AG04449 (cell line): ENCODE measurements at regions not wholly inside any gene's neighbourhood (a gene's known extent, or its start where the extent isn't known, plus 50 kb on each side); places are given as distances from the start of the nearest gene placed in this dataset.

Experiments used
- CTCF ChIA-PET: fragments of 350-600 bp; formaldehyde crosslinking; extraction: SDS; loops from one replicate; lab custom pipeline; 2021; ENCODE audit warnings: antibody characterized with exemption; lab: Yijun Ruan, JAX
- POLR2A ChIA-PET: fragments of 400-600, 350-600 bp; formaldehyde crosslinking; extraction: SDS; loops from one replicate; lab custom pipeline; 2020; ENCODE audit warnings: antibody characterized with exemption, inconsistent platforms; lab: Yijun Ruan, JAX
- DNase-seq: peaks from one replicate; pipeline ENCODE4 v3.0.0-alpha.2; 2010; ENCODE audit warnings: low read depth, low spot score
- H3K4me3 ChIP-seq: 2 replicates; pipeline ENCODE4 v1.5.1; 2011; ENCODE audit warnings: low read depth, mild to moderate bottlenecking, control low read depth, low read length
- CTCF ChIP-seq: IDR thresholded peaks from one replicate; pipeline ENCODE4 v1.5.1; 2011; ENCODE audit warnings: mild to moderate bottlenecking, moderate library complexity, low read length, control low read depth, inconsistent platforms; ENCODE audit not compliant: insufficient read depth; ENCODE audit errors: missing control alignments

GRCh38 chr10:2680821-2681220, 386.5 kb upstream of the PFKP start:
- DNase-seq, result no peak
- TF ChIP-seq CTCF, result no peak
- POLR2A ChIA-PET, result no interaction called here
- CTCF ChIA-PET, result no interaction called here
- H3K4me3 ChIP-seq, result no peak overlapping the region

- ChIA-PET CTCF (no interaction called here), POLR2A (no interaction called here)
- H3K4me3 ChIP-seq, result no peak overlapping the region
- DNase-seq, result no peak
- no peak for TF ChIP-seq CTCF
Measured at GRCh38 chr10:2679646-2680045, 387.7 kb upstream of the PFKP start.

GRCh38 chr10:2676455-2676854, 390.9 kb upstream of the PFKP start:
- H3K4me3 ChIP-seq, result no peak overlapping the region
- CTCF ChIA-PET, result no interaction called here
- TF ChIP-seq CTCF, result no peak
- no peak for DNase-seq
- POLR2A ChIA-PET, result no interaction called here

- H3K4me3 ChIP-seq, result no peak overlapping the region
- no peak for DNase-seq
- ChIA-PET POLR2A (no interaction called here), CTCF (no interaction called here)
- TF ChIP-seq CTCF, result no peak
Measured at GRCh38 chr10:2674451-2674850, 392.9 kb upstream of the PFKP start.

GRCh38 chr10:2670864-2671263, 396.5 kb upstream of the PFKP start:
- DNase-seq, result no peak
- H3K4me3 ChIP-seq, result no peak overlapping the region
- no peak for TF ChIP-seq CTCF
- ChIA-PET CTCF (no interaction called here), POLR2A (no interaction called here)

- no peak for TF ChIP-seq CTCF
- ChIA-PET CTCF (no interaction called here), POLR2A (no interaction called here)
- H3K4me3 ChIP-seq, result no peak overlapping the region
- no peak for DNase-seq
Measured at GRCh38 chr10:2665772-2666171, 401.6 kb upstream of the PFKP start.
